A172 (cell line): ENCODE measurements at regions not wholly inside any gene's neighbourhood (a gene's known extent, or its start where the extent isn't known, plus 50 kb on each side); places are given as distances from the start of the nearest gene placed in this dataset.

Experiments used
- DNase-seq: peaks from one replicate; pipeline ENCODE4 v3.0.0-alpha.2; 2015; ENCODE audit warnings: low spot score

DNA sequence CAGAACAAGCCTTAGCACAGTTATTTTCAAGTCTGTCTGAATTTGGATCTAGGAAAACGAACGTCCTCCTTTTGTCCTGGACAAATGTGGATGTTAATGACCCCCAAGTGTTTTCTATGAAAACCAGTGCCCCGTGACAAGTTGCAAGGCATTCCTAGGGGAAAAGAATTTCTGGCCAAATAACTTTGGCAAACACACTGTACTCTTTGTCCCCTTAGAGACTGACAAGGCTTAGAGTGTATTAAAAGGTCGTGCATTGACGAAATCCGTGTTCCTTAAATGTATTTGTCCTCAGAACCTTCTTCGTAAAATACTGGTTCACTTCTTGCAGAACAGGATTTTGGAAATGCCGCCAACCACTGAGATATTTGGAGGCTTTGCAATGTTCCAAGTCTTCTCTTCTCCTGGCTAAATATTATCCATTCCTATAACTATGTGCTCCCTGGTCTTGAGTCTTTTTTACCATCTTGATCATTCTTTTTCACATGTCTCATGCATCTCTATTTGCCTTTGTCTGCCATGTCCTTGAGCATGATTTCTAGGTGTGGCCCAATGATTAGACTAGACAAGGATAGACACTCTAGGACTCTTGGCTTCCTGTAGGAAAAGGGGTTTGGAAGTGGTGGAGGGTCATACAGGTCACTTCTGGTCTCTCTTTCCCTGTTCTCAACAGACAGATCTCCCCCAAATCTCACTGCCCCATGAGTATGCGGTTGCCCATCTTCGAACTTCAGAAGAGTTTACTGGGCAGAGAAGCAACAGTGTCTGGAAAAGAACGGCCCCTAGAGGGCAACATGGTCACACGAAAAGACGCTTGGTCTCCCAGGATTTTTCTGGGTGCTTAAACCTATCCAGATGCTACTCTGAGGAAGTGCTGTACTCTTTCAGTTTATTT lies 117.5 kb downstream of the EDEM1 start:
- DNase-seq = peak; percentile 47

DNA sequence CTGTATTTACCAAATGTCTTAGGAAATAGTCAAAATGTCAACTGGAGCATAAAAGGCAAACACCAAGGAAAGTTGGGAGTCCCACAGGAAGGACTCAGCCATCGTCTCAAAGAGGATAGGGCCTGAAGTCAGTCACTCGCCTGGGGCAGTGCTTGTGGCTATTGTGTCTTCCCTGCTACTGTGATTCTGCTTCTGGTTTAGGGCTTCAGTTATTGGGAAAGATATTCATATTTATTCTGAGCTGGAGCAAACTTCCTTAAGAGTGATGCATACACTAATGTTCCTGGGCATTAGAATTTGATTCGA lies 118.1 kb downstream of the EDEM1 start:
- DNase-seq = no peak

DNA sequence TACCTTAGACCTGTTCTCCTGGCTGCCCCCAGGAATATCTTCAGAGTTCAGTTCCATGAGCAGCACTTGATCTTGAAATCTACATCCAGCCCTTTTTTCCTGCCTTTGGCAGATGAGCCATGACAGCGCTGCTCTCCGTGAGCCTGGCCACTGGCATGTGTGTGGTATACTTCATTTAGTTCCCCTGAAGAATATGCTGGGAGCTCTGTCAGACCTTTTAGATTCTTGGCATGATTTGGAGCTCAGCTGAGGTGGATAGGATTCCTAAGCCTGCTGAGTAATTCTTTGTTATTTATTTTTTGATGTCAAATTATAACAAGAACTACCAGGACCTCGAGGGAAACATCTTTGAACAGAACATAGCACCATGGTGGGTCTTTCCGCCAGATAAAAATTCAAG lies 121.7 kb downstream of the EDEM1 start:
- no peak for DNase-seq

DNA sequence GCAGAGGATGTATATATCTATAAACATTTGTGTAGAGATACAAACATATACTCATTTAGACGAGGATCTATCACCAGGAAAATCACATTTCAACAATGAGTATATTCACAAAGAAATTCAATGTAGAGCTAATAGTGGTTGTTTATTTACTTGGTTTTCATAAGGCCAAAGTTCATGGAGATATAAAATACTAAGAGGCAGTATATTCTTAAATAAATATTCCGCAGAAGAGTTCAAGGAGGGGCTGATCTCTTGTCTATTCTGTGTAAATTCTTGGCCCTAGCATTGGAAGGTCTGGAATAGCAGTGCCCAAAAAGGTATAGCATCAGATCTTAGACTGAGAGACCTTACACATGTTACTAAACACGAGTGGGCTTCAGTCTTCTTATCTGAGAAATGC lies 122.1 kb downstream of the EDEM1 start:
- no peak for DNase-seq

DNA sequence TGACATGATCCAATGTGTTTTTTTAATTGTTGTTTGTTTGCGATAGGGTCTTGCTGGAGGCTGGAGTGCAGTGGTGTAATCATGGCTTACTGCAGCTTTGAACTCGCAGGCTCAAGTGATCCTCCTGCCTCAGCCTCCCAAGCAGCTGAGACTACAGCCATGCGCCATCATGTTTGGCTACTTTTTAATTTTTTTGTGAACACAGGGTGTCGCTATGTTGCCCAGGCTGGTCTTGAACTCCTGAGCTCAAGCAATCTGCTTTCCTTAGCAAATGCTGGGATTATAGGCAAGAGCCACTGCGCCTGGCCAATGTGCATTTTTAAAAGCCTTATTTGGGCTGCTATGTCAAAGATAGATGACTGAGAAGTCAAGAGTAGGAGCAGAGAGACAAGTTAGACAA lies 123.0 kb downstream of the EDEM1 start:
- no peak for DNase-seq

DNA sequence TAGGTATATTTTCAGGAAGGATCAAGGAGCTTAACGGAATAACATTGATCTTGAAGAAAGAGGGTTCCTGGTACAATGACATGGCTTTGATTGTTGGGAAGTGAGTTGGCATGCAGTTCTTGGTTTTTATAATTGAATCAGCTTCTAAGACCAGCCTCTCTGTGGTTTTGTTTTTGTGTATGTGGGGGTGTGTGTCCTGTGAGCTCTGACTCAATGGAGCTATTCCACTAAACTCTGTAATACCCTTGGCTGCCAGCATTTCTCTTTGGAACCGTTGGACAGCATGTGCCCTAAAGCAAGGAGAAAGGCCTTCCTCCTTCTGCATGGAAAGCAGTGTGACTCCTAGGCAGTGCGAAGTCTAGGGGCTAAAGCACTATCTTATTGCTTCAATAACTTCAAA lies 124.8 kb downstream of the EDEM1 start:
- no peak for DNase-seq

DNA sequence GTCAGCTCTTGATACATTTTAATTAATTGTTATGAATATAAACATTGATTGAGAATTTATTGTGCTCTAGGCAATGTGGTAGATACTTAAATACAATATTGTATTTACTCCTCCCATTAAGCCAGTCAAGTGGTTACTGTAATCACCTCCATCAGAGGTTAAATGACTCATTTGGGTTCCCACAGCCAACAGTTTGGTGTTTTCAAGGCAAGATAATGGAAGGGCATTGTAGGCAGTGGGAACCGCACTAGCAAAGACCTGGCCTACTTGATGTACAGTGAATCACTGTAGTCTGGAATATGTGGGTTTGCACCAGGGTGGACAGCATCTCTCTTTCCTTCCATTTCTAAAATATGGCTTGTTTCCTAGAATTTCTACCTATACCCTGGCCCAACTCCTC lies 127.4 kb downstream of the EDEM1 start:
- DNase-seq = no peak

DNA sequence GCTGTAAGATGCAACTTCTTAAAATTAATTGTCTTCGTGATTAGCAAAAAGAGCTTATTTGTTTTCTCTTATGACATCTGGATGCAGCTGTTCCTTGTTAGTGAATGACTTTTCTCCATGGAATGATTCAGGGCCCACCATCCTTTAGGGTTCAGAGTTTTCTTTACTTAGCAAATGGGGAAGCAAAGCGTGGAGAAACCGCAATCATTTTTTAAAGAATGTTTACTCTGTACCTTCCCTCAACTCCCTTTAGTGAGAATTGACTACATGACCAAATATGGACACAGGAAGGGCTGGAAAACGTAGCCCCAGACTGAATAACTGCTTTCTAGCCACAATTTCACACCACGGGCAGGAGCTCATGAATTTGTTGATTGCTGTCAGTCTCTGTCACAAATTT lies 130.1 kb downstream of the EDEM1 start:
- DNase-seq = no peak

DNA sequence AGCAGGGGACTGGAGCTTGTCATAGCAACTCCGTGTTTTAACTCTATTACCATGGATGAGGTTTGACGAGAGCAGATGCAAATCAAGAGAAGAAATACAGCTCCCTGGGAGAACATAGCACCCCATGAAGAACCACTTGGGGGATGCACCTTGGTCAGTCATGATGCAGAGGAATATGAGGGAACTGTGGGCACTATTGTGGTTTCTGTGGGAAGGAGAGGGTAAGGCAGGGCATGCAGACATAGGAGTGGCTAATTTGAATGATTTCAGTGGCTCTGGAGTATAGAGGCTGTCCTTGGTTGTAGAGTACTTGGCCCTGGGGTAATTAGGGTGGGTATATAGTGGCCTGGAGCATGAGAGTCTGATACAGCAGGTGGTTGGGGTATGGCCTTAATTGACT lies 131.9 kb downstream of the EDEM1 start:
- DNase-seq = no peak

DNA sequence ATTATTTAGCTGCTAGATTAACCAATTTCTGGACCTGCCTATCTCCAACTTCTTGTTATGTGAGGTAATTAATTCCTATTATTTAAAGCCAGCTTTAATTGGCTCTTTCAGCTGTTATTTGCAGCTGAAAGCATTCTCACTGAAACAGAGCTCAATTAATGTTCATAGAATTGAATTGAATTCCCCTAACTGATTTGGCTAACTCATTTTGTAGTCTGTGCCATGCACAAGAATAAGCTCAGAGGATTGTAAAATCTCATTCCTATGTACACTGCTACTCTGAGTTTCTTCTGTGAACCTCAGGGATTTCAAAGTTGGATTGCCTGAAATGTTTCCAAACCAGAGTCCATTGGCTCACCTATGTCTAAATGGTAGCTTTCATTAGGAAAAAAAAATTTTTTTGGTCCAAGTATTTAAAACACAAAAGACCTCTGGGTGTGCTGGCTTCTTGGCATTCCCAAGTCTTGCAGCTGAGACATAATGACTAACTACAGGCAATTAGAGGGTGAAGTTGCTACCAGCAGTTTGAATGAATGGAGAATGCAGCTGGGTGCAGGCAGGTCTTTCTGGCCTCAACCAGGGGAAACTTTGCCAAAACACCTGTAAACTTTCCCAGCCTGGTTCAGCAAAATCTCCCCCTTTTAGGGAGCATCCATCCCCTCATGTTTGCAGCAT lies 134.3 kb downstream of the EDEM1 start:
- no peak for DNase-seq

DNA sequence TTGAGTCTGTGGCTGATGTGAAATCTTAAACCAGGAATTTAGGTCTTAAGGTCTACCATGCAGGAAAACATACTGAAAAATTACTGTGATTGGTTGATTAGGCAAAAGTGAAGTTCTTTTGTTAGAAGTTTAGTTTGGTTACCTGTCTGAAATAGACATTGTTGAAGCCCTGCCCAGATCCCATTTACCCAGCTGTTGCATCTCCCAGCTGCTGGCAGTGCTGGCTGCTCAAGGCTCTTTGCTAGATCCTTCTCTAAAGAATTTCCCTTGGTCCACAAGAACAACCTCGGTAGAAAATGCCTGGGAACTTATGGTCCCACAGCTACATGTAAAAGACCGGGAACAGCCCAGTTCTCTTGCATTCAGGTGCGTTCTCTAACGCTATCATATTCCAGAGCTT lies 137.3 kb downstream of the EDEM1 start:
- DNase-seq = no peak

DNA sequence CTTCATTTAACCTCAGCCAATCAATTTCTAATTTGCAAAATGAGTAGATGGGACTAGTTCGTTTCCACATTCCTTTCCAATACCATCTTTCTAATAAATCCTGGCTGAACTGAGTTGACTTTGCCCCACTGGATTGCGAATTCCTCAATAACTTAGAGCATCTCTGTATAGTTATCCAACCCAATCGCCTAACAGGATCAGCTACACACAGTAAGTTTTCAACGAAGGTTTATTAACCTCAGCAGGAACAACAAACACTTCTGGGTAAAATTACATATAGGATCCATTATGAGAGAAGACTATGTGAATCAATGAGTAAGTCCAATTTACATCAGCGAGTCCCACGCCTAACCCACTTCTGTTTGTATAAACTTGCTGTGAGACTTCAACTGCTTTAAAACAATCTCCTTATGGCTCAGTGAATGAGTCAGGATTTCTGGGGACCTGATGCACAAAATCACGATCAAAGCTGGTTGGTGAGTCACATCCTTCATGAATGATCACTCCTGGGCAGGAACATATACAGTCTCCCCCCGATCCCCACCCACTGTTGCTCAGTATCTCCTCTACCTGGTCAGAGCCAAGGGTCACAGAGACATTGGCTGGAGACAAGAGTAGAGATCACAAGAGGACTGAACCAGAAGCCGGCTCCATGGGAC lies 142.8 kb downstream of the EDEM1 start:
- DNase-seq = peak; percentile 27

DNA sequence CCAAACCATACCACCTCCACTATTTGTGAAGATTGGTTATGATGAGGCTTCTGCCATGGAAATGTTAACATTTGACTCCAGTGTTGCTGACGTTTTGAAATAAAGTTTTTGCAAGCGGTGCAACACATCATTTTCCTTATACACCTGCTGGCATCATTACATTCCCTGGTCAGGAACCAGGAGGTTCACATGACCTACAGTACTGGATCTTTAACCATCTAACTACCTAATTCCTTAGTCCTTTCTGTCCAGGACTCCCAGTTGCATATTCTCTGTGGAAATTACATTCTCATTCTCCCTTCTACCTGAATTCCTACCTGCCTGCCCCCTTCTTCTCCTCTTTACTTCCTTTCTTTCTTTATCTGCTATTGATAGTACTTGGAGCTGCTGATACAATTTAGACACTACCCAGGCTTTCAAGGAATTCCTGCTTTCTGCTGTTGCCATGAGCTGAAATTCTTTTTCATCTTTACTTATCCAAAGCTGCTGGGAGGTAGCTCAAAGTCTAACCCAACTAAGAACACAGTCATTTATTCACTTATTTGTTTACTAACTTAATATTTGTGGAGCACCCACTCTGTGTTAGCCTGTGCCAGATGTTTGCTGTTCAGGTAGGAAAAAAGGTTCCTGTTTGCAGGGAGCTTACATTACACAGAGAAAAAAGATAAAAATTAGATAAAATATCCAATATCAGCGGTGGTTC lies 144.2 kb downstream of the EDEM1 start:
- no peak for DNase-seq

DNA sequence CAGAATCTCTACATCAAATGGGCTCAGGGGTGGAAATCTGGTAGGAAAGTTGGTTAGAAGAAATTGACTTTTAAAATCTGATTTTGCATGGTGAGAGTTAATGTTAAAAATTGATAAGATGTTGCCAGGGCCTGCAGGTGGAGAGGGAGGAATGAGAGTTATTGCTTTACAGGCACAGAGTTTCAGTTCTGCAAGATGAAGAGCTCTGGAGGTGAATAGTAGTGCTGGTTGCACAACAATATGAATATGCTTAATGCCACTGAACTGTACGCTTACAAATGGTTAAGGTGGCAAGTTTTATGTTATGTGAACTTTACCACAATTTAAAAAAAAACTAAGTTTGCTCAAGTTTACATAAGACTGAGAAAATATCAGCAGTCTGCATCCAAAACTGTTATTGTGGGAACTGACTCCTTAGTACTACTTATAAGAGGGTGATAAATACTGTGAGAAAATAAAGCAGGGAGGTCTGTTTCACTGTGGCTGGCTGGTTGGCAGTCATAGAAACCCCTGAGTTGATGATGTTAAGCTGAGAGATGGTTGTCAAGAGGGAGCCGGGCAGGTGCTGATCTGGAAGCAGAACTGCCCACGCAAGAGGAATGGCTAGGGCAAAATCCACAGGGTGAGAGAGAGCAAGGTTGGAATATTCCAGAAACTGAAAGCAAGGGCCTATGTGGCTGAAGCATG lies 144.9 kb downstream of the EDEM1 start:
- DNase-seq = no peak

DNA sequence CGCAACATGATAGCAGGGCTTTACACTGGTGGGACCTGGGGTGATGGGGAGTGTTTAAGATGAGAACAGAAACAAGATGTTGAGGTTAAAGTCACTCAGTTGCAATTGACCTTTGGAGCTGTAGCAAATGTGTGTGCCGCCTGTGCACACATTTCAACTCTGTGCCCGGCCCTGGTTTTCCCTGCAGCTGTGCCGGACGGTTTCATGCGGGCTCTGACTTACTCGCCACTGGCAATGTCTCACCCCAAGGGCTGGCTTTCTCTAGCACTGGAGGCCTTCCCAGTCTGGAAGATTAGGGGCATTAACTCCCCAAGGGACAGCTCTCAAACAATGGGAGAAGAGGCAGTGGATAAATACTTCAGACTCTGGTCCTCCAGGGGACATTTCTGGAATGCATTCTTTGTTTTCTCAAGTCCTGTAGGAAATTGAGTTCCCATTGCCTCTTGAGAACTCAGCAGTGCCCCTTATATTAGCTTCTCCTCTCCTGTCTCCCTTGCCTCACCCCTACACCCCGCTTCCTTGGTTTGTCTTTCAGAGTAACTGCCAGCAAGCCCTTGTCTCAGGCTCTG lies 152.5 kb downstream of the EDEM1 start:
- DNase-seq = no peak

DNA sequence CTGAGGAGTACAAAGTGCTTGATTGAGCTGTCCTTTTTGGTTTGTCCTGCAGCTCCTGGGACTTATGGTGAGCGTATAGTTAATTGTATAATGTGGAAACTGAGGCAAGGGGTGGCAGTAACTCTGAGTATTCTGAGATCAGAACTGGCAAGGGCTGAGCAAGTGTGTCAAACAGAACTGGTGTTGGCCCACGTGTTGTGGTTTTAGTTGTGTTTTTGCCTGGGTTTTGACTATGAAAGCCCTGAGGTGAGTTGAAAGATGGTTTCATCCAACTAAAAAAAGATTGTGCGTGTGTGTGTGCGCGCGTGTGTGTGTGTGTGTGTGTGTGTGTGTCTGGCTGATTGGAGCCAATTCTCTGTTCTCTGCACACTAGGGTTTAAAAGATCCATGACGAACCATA lies 154.1 kb downstream of the EDEM1 start:
- no peak for DNase-seq

DNA sequence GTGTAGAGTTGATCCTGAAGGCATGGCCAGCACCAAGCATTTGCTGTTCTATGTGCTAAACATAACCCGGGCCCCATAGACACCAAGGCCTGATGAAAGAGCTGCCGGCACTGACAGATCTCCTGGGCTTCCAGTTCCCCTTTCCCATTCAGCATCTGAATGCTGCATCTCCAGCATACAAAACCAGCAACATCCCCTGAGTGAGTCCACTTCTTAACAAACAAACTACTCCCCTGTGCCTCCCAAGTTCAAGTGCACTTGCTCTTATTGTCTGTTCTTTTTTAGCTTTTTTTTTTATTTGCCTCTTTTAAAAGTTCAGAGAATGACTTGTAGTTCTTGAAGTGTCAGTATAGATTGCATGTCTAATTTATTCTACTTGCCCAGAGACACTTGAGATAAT lies 156.0 kb downstream of the EDEM1 start:
- DNase-seq = no peak

DNA sequence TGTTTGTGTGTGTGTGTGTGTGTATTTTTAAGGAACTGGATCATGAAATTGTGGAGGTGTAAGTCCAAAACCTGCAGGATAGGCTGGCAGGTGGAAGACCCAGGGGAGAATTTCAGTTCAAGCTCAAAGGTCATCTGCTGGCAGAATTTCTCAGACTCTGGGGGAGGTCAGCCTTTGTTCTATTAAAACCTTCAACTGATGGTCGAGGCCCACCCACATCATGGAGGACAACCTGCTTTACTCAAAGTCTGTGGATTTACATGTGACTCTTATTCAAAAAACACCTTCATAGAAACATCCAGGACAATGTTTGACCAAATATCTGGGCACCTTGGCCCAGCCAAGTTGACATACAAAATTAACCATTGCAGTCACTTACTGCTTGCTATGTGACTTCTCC lies 157.2 kb downstream of the EDEM1 start:
- no peak for DNase-seq

DNA sequence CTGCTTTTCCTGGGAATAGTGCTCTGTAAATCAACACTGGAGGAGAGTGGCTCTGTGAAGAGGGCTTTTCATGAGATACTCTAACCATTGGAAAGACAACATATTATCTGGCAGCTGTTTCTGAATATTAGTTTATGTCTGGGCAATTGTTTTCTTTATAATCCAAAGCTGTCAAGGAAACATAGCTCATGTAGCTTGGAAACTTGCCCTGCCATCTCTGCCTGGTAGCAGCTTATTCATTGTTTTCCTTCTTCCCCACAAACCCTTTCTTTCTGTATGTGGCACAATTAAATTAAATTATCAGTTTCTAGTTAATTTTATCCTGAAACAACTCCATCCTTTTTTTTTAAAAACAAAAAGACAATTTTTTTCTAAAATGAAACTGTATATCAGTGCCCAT lies 160.0 kb downstream of the EDEM1 start:
- no peak for DNase-seq

DNA sequence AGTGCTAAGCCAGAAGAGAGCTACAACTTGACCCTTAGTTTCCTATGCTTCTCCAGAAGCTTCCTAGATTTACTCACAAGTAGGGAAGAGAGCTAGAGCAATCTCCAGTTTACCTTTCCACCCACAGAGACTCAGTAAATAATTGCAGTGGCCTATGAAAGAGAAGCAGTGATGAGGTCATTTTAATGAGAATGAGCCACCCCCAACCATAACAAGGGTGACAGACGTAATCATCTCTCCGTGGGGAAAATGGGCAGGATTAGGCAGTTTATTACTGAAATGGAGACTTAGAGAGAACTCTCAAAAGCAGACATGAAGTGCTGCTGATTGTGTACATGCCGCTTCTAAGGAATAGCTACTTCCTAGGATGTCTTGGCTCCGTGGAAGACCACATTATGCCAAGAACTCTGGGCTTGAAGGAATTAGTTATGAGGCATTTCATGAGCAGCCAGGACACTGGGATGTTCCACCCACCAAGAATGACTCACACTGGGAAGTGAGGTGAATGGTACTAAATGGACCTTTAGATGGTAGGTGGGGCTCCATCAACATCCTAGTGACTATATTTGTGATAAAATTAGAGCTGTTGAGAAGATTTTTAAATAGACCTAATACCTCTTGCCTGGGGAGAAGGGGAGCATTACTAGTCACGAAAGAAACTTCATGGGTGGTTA lies 160.9 kb downstream of the EDEM1 start:
- DNase-seq = no peak

DNA sequence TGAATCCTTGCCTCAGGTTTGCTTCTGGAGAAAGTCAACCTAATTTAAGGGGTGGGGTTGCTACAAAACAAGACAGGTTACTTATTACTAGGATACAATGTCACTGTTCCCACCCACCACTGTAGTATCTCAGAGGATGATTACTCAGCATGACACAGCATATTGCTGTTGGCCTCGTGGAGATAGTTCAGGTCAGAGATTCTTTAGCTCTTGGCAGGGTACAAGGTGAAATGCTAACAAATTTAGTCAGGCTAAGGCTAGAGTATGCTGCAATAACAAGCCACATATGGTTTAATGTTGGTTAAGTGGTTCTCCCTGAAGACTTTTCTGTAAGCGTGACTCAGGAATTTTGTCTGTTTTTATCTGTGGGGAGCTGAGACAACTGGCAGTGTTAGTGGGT lies 161.8 kb downstream of the EDEM1 start:
- DNase-seq = no peak
